Keratinocyte (primary cell): ENCODE measurements at regions not wholly inside any gene's neighbourhood (a gene's known extent, or its start where the extent isn't known, plus 50 kb on each side); places are given as distances from the start of the nearest gene placed in this dataset.

Source experiments
- EZH2 ChIP-seq: IDR thresholded peaks from one replicate; pipeline ENCODE4 v1.6.1; 2012; ENCODE audit warnings: inconsistent platforms, mild to moderate bottlenecking, low read length, moderate library complexity
- TF ChIP-seq, protein P1 (sequence below), 3 experiments: IDR thresholded peaks in 1 of 3; conservative IDR thresholded peaks in 1 of 3; optimal IDR thresholded peaks in 1 of 3; 2 replicates in 2 of 3; 3 replicates in 1 of 3; pipeline versions ENCODE3 to v1.5.1; 2011; ENCODE audit warnings: low read length in 3 of 3, mild to moderate bottlenecking in 3 of 3, moderate library complexity in 2 of 3, control low read depth in 1 of 3, inconsistent platforms in 1 of 3; ENCODE audit not compliant: insufficient read depth in 2 of 3; ENCODE audit errors: extremely low read depth in 1 of 3

GRCh38 chr20:59495894-59496510 lies 108.3 kb upstream of the PHACTR3 start:
- TF ChIP-seq, protein P1, sequence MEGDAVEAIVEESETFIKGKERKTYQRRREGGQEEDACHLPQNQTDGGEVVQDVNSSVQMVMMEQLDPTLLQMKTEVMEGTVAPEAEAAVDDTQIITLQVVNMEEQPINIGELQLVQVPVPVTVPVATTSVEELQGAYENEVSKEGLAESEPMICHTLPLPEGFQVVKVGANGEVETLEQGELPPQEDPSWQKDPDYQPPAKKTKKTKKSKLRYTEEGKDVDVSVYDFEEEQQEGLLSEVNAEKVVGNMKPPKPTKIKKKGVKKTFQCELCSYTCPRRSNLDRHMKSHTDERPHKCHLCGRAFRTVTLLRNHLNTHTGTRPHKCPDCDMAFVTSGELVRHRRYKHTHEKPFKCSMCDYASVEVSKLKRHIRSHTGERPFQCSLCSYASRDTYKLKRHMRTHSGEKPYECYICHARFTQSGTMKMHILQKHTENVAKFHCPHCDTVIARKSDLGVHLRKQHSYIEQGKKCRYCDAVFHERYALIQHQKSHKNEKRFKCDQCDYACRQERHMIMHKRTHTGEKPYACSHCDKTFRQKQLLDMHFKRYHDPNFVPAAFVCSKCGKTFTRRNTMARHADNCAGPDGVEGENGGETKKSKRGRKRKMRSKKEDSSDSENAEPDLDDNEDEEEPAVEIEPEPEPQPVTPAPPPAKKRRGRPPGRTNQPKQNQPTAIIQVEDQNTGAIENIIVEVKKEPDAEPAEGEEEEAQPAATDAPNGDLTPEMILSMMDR (optimal IDR thresholded peaks at IDR 0.05 in 1 of 3, IDR thresholded peaks at IDR 0.05 in 1 of 3, conservative IDR thresholded peaks at IDR 0.05 in 1 of 3; ENCODE audit: extremely low read depth in 1 of 3, insufficient read depth in 2 of 3, low read length in 3 of 3) = peak; percentile 88 to 94 (median 89)
- no peak for TF ChIP-seq EZH2
